ENCODE measurements at regions not wholly inside any gene's neighbourhood (a gene's known extent, or its start where the extent isn't known, plus 50 kb on each side); places are given as distances from the start of the nearest gene placed in this dataset.
"Not testable (repeated sequence)": the region's sequence is repeated elsewhere in the genome, so short reads cannot be mapped to it uniquely, and the experiment has no call there.

GRCh38 chr5:117533792-117534191 lies 959.2 kb upstream of the SEMA6A start:
- Histone ChIP-seq H3K9ac (ENCODE audit: control insufficient read depth, extremely low read depth, insufficient read depth, low read length) (no peak overlapping the region), H3K36me3 (ENCODE audit: control insufficient read depth in 2 of 2, extremely low read depth in 1 of 2, insufficient read depth in 2 of 2, low read length in 2 of 2) (no peaks in the 10 kb centered on the region), H3K9me1 (ENCODE audit: control insufficient read depth, extremely low read depth, insufficient read depth, low read length) (no peaks in the 10 kb centered on the region), H4K20me1 (ENCODE audit: control insufficient read depth, extremely low read depth, insufficient read depth, low read length) (no peaks in the 10 kb centered on the region), H3K4me1 (ENCODE audit: control insufficient read depth, extremely low read depth, insufficient read depth, low read length) (no peaks in the 10 kb centered on the region), H3K4me2 (ENCODE audit: control insufficient read depth, extremely low read depth, insufficient read depth, low read depth, low read length) (no peak overlapping the region), H3K79me2 (ENCODE audit: control insufficient read depth, insufficient read depth, low read length) (no peaks in the 10 kb centered on the region), H2AFZ (ENCODE audit: control insufficient read depth, low read length) (no peak overlapping the region), H3K27ac (ENCODE audit: control insufficient read depth, insufficient read depth, low read length) (no peak overlapping the region), H3K27me3 (ENCODE audit: control insufficient read depth, extremely low read depth, insufficient read depth, low read length) (no peaks in the 10 kb centered on the region), H3K4me3 (ENCODE audit: control insufficient read depth in 2 of 3, extremely low read depth in 1 of 3, insufficient read depth in 2 of 3, low read depth in 1 of 3, low read length in 3 of 3) (no peak overlapping the region), H3K9me3 (ENCODE audit: control insufficient read depth, low read depth, low read length) (no peaks in the 10 kb centered on the region)
- no peak for DNase-seq (ENCODE audit: low read depth, low spot score)
- dilution Hi-C loops (cut with MboI; ENCODE audit: extremely low pct_ligation_motif_present, low sequenced_read_pairs): no loop called here
- no peak for FAIRE-seq
- no peak for TF ChIP-seq CTCF (optimal IDR thresholded peaks at IDR 0.05 in 1 of 3, IDR thresholded peaks at IDR 0.05 in 1 of 3, conservative IDR thresholded peaks at IDR 0.05 in 1 of 3; ENCODE audit: extremely low read depth in 1 of 3, insufficient read depth in 2 of 3, low read length in 3 of 3)
- no peak for TF ChIP-seq EZH2 (IDR thresholded peaks at IDR 0.05; ENCODE audit: low read length)

GRCh38 chr5:117533051-117533670 lies 958.5 kb upstream of the SEMA6A start:
- H3K27me3 ChIP-seq (ENCODE audit: control insufficient read depth, extremely low read depth, insufficient read depth, low read length); H3K4me1 ChIP-seq (ENCODE audit: control insufficient read depth, extremely low read depth, insufficient read depth, low read length); H3K9me1 ChIP-seq (ENCODE audit: control insufficient read depth, extremely low read depth, insufficient read depth, low read length); H2AFZ ChIP-seq (ENCODE audit: control insufficient read depth, low read length); H4K20me1 ChIP-seq (ENCODE audit: control insufficient read depth, extremely low read depth, insufficient read depth, low read length); H3K4me3 ChIP-seq (ENCODE audit: control insufficient read depth in 2 of 3, extremely low read depth in 1 of 3, insufficient read depth in 2 of 3, low read depth in 1 of 3, low read length in 3 of 3); H3K9me3 ChIP-seq (ENCODE audit: control insufficient read depth, low read depth, low read length); H3K9ac ChIP-seq (ENCODE audit: control insufficient read depth, extremely low read depth, insufficient read depth, low read length); H3K79me2 ChIP-seq (ENCODE audit: control insufficient read depth, insufficient read depth, low read length); DNase-seq (ENCODE audit: low read depth, low spot score); H3K4me2 ChIP-seq (ENCODE audit: control insufficient read depth, extremely low read depth, insufficient read depth, low read depth, low read length); FAIRE-seq; H3K36me3 ChIP-seq (ENCODE audit: control insufficient read depth in 2 of 2, extremely low read depth in 1 of 2, insufficient read depth in 2 of 2, low read length in 2 of 2); H3K27ac ChIP-seq (ENCODE audit: control insufficient read depth, insufficient read depth, low read length); dilution Hi-C loops (cut with MboI; ENCODE audit: extremely low pct_ligation_motif_present, low sequenced_read_pairs): not testable (repeated sequence)

- Histone ChIP-seq H3K9me3 (ENCODE audit: control insufficient read depth, low read depth, low read length) (no peaks in the 10 kb centered on the region), H3K79me2 (ENCODE audit: control insufficient read depth, insufficient read depth, low read length) (no peaks in the 10 kb centered on the region), H3K27ac (ENCODE audit: control insufficient read depth, insufficient read depth, low read length) (no peak overlapping the region), H3K4me1 (ENCODE audit: control insufficient read depth, extremely low read depth, insufficient read depth, low read length) (no peaks in the 10 kb centered on the region), H3K36me3 (ENCODE audit: control insufficient read depth in 2 of 2, extremely low read depth in 1 of 2, insufficient read depth in 2 of 2, low read length in 2 of 2) (no peaks in the 10 kb centered on the region), H3K4me2 (ENCODE audit: control insufficient read depth, extremely low read depth, insufficient read depth, low read depth, low read length) (no peak overlapping the region), H3K4me3 (ENCODE audit: control insufficient read depth in 2 of 3, extremely low read depth in 1 of 3, insufficient read depth in 2 of 3, low read depth in 1 of 3, low read length in 3 of 3) (no peak overlapping the region), H2AFZ (ENCODE audit: control insufficient read depth, low read length) (no peak overlapping the region), H3K27me3 (ENCODE audit: control insufficient read depth, extremely low read depth, insufficient read depth, low read length) (no peaks in the 10 kb centered on the region), H4K20me1 (ENCODE audit: control insufficient read depth, extremely low read depth, insufficient read depth, low read length) (no peaks in the 10 kb centered on the region), H3K9ac (ENCODE audit: control insufficient read depth, extremely low read depth, insufficient read depth, low read length) (no peak overlapping the region), H3K9me1 (ENCODE audit: control insufficient read depth, extremely low read depth, insufficient read depth, low read length) (no peaks in the 10 kb centered on the region)
- no peak for DNase-seq (ENCODE audit: low read depth, low spot score)
- FAIRE-seq: no peak
- dilution Hi-C loops (cut with MboI; ENCODE audit: extremely low pct_ligation_motif_present, low sequenced_read_pairs): no loop called here
- TF ChIP-seq EZH2 (IDR thresholded peaks at IDR 0.05; ENCODE audit: low read length) (no peak), CTCF (optimal IDR thresholded peaks at IDR 0.05 in 1 of 3, IDR thresholded peaks at IDR 0.05 in 1 of 3, conservative IDR thresholded peaks at IDR 0.05 in 1 of 3; ENCODE audit: extremely low read depth in 1 of 3, insufficient read depth in 2 of 3, low read length in 3 of 3) (no peak)
These were observed 945.4 kb upstream of the SEMA6A start for GRCh38 chr5:117519957-117520500.

Measured in keratinocyte (primary cell).